ENCODE measurements at regions not wholly inside any gene's neighbourhood (a gene's known extent, or its start where the extent isn't known, plus 50 kb on each side); places are given as distances from the start of the nearest gene placed in this dataset.

GRCh38 chr6:18062733-18063132 lies 59.7 kb downstream of the NHLRC1 start:
- DNase-seq, result peak in 2 of 3 donors; percentile 41 to 74
- Histone ChIP-seq H3K4me3 (no peak overlapping the region), H3K9me3 (ENCODE audit: control insufficient read depth in 4 of 4, insufficient read depth in 3 of 4, low read length in 3 of 4) (no peaks in the 10 kb centered on the region), H3K27me3 (ENCODE audit: control insufficient read depth in 3 of 3, insufficient read depth in 3 of 3, low read length in 2 of 3) (no peaks in the 10 kb centered on the region), H3K36me3 (ENCODE audit: control insufficient read depth in 4 of 4, insufficient read depth in 4 of 4, low read length in 4 of 4) (no peaks in the 10 kb centered on the region), H3K9ac (ENCODE audit: insufficient read depth in 1 of 2, low read length in 2 of 2) (no peak overlapping the region), H3K27ac (ENCODE audit: low read depth in 1 of 2, low read length in 1 of 2) (no peak overlapping the region), H3K4me1 (ENCODE audit: control insufficient read depth in 5 of 5, insufficient read depth in 5 of 5, low read length in 5 of 5) (peaks cover 0 to 7% (median 0%) of the 10 kb centered on the region in 5 donors)
- ATAC-seq (ENCODE audit: insufficient read depth, low FRiP score), result no peak
- 38 to 51% methylated on average over 1 of the region's 1 CpG for WGBS, 2 donors
- TF ChIP-seq, protein P1, sequence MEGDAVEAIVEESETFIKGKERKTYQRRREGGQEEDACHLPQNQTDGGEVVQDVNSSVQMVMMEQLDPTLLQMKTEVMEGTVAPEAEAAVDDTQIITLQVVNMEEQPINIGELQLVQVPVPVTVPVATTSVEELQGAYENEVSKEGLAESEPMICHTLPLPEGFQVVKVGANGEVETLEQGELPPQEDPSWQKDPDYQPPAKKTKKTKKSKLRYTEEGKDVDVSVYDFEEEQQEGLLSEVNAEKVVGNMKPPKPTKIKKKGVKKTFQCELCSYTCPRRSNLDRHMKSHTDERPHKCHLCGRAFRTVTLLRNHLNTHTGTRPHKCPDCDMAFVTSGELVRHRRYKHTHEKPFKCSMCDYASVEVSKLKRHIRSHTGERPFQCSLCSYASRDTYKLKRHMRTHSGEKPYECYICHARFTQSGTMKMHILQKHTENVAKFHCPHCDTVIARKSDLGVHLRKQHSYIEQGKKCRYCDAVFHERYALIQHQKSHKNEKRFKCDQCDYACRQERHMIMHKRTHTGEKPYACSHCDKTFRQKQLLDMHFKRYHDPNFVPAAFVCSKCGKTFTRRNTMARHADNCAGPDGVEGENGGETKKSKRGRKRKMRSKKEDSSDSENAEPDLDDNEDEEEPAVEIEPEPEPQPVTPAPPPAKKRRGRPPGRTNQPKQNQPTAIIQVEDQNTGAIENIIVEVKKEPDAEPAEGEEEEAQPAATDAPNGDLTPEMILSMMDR (IDR thresholded peaks at IDR 0.05; ENCODE audit: control extremely low read depth, extremely low read depth), result no peak

DNA sequence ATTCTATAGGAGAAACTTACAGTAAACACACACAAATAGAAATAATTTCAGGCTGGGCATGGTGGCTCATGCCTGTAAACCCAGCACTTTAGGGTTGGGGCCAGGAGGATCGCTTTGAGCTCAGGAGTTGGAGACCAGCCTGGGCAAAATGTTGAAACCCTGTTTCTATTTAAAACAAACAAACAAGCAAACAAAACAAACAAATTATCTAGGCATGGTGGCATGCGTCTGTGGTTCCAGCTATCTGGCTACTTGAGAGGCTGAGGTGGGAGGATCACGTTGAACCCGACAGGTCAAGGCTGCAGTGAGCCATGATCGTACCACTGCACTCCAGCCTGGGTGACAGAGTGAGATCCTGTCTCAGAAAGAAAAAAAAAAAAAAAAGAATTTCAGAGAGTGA lies 64.0 kb downstream of the NHLRC1 start:
- 83 to 94% methylated on average over 5 of the region's 5 CpGs for WGBS, 2 donors
- no peak for ATAC-seq (ENCODE audit: insufficient read depth, low FRiP score)
- H3K36me3 ChIP-seq (ENCODE audit: control insufficient read depth in 4 of 4, insufficient read depth in 4 of 4, low read length in 4 of 4), result no peaks in the 10 kb centered on the region

DNA sequence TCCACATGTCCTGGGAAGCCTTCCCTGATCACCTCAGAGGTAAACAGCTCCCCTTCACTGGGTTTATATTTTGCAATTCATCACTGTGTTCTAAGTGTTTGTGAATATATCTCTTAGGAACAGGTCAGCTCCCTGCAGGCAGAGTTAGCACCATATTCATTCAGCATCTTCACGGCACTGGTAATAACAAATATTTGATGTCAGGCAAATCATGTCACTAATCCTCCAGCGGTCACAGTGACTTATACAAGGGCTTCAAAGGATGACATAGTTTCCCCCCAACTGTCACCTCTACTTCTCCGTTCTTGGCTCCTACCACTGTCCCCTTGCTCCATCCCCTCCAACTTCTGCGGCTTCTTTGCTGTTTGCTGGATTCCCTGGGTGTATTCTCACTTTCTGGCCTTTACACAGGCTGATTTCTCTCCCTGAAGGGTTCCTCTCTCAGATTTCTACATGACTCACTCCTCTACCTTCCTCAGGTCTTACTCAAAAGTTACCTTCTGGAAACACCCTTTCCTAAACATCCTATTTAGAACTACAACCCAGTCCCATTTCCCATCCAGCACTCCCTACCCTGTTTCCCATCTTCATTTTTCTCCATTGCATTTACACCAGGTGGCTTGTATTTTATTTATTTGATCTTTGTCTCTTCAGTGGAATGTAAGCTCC lies 66.6 kb downstream of the NHLRC1 start:
- no peaks in the 10 kb centered on the region for H3K36me3 ChIP-seq (ENCODE audit: control insufficient read depth in 4 of 4, insufficient read depth in 4 of 4, low read length in 4 of 4)
- TF ChIP-seq, protein P1 (IDR thresholded peaks at IDR 0.05; ENCODE audit: control extremely low read depth, extremely low read depth), result no peak
- H3K4me3 ChIP-seq, result no peak overlapping the region
- no peaks in the 10 kb centered on the region for H3K27me3 ChIP-seq (ENCODE audit: control insufficient read depth in 3 of 3, insufficient read depth in 3 of 3, low read length in 2 of 3)
- ATAC-seq (ENCODE audit: insufficient read depth, low FRiP score) (no peak), DNase-seq (no peak)
- no peak overlapping the region for H3K9ac ChIP-seq (ENCODE audit: insufficient read depth in 1 of 2, low read length in 2 of 2)
- no peaks in the 10 kb centered on the region for H3K4me1 ChIP-seq (ENCODE audit: control insufficient read depth in 5 of 5, insufficient read depth in 5 of 5, low read length in 5 of 5)
- H3K27ac ChIP-seq (ENCODE audit: low read depth in 1 of 2, low read length in 1 of 2), result no peak overlapping the region
- H3K9me3 ChIP-seq (ENCODE audit: control insufficient read depth in 4 of 4, insufficient read depth in 3 of 4, low read length in 3 of 4), result no peaks in the 10 kb centered on the region
- WGBS, 2 donors, result 87 to 92% methylated on average over 4 of the region's 4 CpGs

More for the DNA sequence above, 64.0 kb downstream of the NHLRC1 start:
- Histone ChIP-seq H3K4me3 (no peak overlapping the region), H3K9me3 (ENCODE audit: control insufficient read depth in 4 of 4, insufficient read depth in 3 of 4, low read length in 3 of 4) (no peaks in the 10 kb centered on the region), H3K27ac (ENCODE audit: low read depth in 1 of 2, low read length in 1 of 2) (no peak overlapping the region), H3K27me3 (ENCODE audit: control insufficient read depth in 3 of 3, insufficient read depth in 3 of 3, low read length in 2 of 3) (no peaks in the 10 kb centered on the region), H3K9ac (ENCODE audit: insufficient read depth in 1 of 2, low read length in 2 of 2) (no peak overlapping the region), H3K4me1 (ENCODE audit: control insufficient read depth in 5 of 5, insufficient read depth in 5 of 5, low read length in 5 of 5) (peaks cover 0 to 7% (median 0%) of the 10 kb centered on the region in 5 donors)
- TF ChIP-seq, protein P1 (IDR thresholded peaks at IDR 0.05; ENCODE audit: control extremely low read depth, extremely low read depth), result no peak
- DNase-seq, result no peak

DNA sequence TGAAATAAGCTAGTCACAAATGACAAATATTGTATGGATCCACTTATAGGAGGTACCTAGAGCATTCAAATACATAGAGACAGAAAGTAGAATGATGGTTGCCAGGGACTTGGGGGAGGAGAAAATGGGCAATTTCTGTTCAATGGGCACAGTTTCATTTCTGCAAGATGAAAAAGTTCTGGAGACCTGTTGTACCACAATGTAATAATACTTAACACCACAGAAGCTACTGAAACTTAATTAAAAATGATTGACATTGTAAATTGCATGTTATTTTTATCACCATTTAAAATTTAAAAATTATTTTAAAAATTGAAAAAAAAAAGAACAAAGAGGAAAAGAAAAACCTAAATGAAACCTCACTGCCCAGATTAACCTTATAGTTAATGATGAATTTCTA lies 67.4 kb downstream of the NHLRC1 start:
- TF ChIP-seq, protein P1 (IDR thresholded peaks at IDR 0.05; ENCODE audit: control extremely low read depth, extremely low read depth), result no peak
- no peaks in the 10 kb centered on the region for H3K27me3 ChIP-seq (ENCODE audit: control insufficient read depth in 3 of 3, insufficient read depth in 3 of 3, low read length in 2 of 3)
- H3K4me3 ChIP-seq, result no peak overlapping the region
- no peaks in the 10 kb centered on the region for H3K36me3 ChIP-seq (ENCODE audit: control insufficient read depth in 4 of 4, insufficient read depth in 4 of 4, low read length in 4 of 4)
- ATAC-seq (ENCODE audit: insufficient read depth, low FRiP score) (no peak), DNase-seq (no peak)
- no peaks in the 10 kb centered on the region for H3K4me1 ChIP-seq (ENCODE audit: control insufficient read depth in 5 of 5, insufficient read depth in 5 of 5, low read length in 5 of 5)
- H3K9me3 ChIP-seq (ENCODE audit: control insufficient read depth in 4 of 4, insufficient read depth in 3 of 4, low read length in 3 of 4), result no peaks in the 10 kb centered on the region
- no peak overlapping the region for H3K27ac ChIP-seq (ENCODE audit: low read depth in 1 of 2, low read length in 1 of 2)
- H3K9ac ChIP-seq (ENCODE audit: insufficient read depth in 1 of 2, low read length in 2 of 2), result no peak overlapping the region
